GM19099 (cell line): ENCODE measurements at regions not wholly inside any gene's neighbourhood (a gene's known extent, or its start where the extent isn't known, plus 50 kb on each side); places are given as distances from the start of the nearest gene placed in this dataset.

Experiments used
- POLR2A ChIP-seq: IDR thresholded peaks from 3 replicates; pipeline ENCODE4 v1.6.1; 2011; ENCODE audit warnings: low read depth; ENCODE audit not compliant: insufficient read length; ENCODE audit errors: extremely low read depth

DNA sequence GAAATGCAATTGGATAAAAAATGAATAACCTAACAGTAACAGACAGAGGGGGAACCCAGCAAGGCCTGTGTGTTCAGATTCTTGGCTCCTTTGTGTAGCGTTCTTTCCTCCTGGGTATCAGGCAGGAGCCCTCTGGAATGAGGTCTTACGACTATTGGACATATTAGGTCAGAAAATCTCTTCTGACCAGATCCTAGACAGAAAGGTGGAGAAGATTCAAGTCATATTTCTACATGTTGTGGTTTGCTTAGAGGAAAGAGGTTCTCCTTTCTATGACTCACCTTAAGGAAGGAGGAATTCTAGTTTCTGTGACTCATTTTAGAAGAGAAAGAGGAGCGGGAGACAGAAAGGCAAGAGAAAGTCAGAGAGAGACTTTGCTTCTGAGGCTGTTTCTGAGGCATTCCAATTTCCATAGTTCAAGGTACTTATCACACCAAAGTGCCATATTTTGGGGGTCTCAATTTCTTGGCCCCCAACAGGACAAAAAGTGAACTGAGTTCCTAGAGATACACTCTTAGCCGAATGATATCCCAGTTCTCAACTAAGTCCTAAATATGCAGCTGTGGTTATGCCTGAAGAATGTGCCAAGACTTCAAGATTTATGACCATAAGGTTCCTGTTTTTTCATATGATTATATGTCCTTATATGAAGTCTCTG lies 618.6 kb downstream of the ZEB2 start:
- TF ChIP-seq POLR2A, result no peak

DNA sequence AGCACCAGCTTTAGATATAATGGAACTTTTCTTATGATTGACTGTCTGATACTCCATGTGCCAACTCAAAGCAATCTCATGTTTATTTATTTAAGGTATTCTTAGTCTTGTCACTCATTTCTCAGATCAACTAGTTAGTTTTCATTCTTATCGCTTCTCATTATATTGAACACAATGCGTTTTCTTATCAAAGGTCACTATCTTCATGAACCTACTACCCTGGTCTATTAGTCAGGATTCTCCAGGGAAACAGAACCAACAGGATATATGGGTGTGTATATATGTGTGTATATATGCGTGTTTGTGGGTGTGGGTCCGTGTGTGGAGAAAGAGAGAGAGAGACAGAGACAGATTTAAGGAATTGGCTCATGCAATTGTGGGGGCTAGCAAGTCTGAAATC lies 619.9 kb downstream of the ZEB2 start:
- TF ChIP-seq POLR2A, result no peak

DNA sequence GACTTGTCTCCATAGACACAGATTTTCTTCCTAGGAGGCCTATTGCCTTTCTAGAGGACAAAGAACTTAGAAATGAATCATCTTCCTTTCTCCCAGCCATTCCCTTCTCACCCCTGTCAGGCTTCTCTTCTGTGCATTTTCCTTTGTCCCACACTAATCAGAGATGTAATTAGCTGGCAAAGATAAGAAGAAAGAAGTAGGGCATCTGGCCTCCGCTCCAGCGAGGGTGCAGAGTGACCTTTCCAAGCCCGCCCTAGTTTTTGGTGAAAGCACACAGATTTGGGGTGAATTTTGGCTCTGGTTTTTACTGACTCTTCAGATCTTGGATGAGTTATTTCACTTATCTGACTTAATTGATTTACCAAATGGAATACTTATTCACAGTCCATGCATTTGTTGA lies 626.5 kb downstream of the ZEB2 start:
- TF ChIP-seq POLR2A, result no peak

DNA sequence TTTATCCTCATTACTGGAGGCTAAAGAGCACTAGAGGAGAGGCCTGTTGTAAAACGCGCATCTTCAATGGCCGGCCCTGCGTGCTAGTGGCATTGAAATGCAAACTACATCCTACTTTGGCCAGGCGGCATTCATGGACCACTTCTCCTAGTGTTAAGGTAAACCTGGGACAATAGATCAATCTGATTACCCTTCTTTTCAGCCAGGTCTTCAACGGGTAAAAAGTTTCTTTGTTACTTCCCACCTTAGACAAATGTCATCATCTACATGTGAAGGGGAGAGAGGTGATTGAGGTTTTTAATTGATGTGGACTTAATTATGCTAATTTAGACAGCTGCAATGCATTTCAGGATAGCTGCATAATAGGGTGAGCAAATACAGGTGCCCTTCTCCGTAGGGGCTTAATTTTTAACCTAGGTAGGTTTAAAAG lies 628.0 kb downstream of the ZEB2 start:
- no peak for TF ChIP-seq POLR2A

DNA sequence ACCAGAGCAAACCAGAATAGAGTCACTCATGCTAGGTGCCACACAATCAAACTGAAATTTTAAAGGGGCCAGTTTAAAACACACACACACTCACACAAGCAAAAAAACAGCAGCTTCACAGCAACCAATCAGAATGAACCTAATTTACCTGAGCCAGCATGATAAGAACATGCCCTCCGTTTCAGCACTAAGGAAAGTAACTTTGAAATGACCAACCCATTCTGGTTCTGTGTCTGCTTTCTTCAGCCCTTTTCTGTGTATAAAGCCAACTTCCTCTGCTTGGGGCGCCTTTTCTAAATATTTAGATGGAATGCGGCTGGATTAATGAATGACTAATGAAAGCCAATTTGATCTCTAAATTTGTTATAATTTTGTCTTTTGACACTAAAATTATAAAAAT lies 629.1 kb downstream of the ZEB2 start:
- no peak for TF ChIP-seq POLR2A

DNA sequence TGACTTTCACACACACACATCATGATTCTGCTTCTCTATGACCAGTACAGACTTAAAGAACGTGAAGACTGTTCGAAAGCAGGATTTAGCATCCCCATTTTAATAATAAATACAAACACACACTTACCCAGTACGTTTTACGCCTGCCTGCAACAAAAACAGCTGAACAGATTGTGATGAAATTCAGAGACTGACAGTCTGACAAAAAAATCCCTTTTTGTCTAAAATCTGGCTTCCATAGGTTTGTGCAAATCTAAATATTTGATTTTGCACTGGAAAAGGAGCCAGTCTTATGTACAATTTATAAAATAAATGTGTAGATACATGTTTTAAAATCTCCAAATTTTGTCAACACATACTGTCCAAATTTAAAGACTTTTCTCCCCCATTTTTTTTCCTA lies 630.7 kb downstream of the ZEB2 start:
- no peak for TF ChIP-seq POLR2A

DNA sequence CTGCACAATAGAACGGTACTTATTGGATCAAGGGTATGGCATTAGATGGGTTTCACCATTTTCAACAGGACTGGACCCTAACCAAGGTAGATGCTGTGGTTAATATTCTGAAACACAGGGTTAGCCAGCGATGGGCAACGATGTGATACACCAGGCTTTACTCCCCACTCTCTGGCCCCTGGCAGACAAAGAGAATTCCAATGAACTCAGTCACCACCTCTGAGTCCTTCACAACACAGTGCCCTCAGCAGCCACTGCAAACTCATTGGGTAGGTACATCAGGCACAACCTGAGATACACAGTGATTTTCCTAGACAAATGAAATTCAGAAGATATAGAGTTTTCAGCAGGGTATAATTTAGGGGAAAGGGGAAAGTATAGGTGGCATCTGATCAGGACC lies 634.5 kb downstream of the ZEB2 start:
- no peak for TF ChIP-seq POLR2A

DNA sequence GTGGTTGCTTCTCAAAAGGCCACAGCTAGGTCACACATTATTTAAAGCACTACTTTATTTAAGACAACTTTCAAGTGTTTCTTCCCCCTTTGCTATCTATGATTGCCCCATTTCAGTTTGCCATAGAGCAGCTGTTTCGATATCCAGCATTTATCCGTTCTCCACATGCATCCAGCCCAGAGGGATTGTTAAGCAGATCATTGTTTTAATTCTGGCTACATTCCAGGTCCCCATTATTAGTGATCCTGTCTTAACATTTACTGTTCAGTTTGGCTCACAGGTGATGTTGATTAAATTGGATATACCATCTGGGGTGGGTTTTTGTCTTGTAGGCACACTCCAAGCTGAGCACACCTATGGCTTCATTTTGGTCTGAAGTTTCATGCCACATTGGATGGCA lies 638.7 kb downstream of the ZEB2 start:
- TF ChIP-seq POLR2A, result no peak

DNA sequence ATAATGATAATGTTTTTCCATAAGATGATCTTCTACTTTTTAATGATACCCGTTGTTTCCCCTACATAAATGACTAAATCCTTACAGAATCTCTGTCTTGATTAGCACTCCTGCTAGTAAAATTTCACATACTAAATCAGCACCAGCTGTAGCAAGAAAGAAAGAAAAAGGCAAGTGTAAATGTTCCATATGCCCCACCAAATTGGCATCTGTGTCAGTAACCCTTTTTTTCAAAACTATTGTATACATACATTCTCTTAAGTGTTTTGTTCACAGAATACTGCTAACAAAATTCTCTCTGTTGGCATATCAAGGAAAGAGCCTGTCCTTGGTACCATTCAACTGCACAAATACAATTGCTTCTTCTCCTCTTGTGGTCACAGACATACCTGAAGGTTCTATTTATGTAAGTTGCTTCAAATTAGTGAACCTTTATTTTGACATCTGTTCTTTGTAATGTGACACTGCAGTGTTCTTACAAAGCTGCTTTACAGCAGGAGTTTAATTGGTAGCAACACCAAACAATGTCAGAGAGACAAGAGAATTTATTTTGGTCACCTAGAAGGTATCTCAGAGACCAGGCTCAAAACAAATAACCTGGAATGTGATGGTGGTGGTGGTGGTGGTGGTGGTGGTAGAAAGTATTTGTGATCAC lies 641.9 kb downstream of the ZEB2 start:
- no peak for TF ChIP-seq POLR2A

DNA sequence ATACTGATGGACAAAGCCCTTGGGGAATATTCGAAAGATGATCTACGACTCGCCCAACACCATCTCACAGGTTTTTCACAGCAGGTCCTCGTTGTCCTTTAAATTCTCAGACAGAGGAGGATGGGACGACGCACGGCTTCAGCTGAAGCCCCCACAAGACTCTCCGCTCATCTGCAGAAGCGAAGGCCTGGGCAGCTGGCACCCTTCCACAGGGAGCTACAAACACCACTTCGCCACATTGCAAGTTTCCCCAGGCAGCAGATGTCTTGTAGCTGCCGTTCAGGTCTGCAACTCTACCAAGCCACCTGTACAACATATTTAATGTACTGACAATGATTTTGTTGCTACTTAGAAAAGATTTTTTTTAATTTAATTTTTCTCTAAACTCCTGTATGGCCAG lies 642.9 kb downstream of the ZEB2 start:
- no peak for TF ChIP-seq POLR2A

DNA sequence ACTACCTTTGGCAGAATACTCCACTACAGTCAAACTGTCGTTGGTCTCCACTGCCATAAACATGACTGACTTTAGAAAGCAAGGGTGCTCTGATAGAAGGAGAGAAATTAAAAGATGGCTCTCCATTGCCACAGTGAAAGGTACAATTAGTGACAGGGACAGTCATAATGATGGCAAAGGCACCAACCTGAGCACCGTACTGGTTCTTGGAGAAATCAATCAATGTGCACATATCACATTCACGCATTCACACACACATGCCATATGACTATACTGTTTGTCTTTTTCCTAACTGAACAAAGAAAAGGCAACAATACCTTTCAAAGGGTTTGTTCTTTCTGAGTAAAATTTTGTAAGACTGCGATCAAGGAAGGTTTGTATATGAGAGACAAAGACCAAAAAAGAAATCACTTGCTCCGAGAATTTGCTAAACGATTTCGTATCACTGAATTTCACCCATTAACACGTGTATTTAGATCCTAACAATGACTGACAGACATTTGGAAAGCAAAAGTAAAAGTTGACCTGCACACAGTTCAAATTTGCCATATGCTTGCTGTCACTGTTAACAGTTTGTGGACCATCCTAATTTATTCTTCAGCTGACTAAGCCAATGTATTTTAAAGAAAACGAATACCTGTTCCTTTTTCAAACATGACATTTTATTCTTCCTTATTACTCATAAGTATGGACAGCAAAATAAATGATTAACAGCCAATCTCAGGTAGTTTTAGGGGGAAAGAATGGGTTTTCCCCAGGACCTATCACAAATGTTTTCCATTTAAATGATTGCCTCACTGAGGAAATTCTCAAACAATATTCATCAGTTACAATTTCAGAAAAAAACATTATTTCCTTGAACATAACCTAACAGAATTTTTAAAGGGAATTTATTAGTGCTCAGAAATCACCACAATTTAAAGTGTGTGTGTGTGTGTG lies 644.4 kb downstream of the ZEB2 start:
- TF ChIP-seq POLR2A, result no peak

DNA sequence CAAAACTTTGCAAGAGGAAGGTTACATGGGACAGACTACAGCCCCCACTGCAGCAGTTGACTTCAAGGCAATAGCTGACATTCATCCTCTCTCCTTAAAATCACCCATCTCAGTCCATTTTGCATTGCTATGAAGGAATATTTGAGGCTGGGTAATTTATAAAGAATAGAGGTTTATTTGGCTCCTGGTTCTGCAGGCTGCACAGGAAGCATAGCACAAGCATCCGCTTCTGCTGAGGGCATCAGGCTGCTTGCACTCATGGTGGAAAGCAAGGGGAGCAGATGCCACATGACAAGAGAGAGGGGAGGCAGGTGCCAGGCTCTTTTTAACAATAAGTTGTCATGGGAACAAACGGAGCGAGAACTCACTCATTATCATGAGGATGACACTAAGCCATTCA lies 646.0 kb downstream of the ZEB2 start:
- TF ChIP-seq POLR2A, result no peak

DNA sequence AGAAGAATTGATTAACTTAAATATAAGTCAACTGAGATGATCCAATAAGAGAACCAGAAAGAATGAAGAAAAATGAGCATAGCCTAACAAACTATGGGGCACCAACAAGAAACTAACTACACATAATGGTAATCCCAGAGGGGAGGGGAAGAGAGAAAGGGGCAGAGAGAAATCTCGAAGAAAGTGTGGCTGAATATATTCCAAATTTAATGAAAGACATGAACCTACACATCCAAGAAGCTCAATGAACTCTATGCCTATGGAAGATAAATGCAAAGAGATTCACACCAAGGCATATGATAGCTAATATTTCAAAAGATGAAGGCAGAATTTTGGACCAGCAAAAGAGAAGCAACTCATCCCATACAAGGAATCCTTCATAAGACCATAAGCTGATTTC lies 649.2 kb downstream of the ZEB2 start:
- no peak for TF ChIP-seq POLR2A

DNA sequence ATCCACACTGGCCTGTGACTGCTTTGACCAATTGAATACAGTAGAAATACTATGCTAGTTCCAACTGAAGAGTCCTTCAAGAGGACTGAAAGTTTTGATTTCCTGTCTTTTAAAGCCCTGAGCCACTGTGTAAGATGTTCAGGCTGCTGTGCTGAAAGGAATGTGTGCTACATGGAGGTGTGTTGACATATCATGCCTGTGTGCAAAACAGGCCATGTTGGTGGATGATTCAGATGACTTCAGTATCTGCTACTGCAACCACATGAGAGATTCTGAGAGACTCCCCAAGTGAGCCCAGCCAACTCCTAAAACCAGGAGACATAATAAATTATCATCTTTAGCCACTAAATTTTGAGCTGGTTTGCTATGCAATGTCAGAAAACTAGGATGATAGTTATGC lies 662.9 kb downstream of the ZEB2 start:
- TF ChIP-seq POLR2A, result no peak

DNA sequence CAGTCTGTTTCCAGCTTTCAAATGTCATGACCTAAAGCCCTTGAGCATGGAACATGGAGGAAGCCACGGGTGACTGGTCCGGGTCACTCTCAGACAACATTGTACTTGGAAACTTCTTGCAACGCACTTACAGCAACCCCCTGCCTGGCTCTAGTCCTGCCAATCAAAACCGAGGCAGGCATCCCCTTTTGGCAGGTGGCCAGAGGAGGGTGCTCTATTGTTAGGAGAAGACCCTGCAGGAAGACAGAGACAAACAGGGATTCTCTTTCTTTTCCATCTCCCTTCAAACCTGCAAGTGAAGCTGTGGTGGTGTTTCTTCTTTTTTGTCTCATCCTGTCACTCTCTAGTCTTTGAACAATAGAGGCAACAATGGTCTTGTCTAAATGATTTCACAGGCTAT lies 667.2 kb downstream of the ZEB2 start:
- no peak for TF ChIP-seq POLR2A

DNA sequence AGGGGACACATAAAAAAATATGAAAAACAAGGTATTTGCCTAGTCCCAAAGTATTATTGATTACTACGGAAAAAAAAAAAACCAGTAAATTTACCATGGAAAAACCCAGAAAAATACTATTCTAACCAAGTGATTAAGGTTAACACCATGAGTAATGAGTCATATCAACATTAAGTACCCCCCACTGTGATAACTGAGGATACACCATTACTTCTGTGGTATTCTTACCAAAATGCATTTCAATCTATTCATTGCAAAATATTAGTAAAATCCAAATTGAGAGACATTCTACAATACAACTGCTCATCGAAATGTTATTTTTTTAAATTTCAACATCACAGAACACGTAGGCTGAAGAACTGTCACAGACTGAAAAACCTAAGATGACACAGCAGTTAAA lies 669.8 kb downstream of the ZEB2 start:
- TF ChIP-seq POLR2A, result no peak
